ENCODE measurements at regions not wholly inside any gene's neighbourhood (a gene's known extent, or its start where the extent isn't known, plus 50 kb on each side); places are given as distances from the start of the nearest gene placed in this dataset.

GRCh38 chr2:71821856-71822255, 325.8 kb downstream of the CYP26B1 start:
- no peak for DNase-seq
- Mint-ChIP-seq H3K4me1 (no peaks in the 10 kb centered on the region), H3K9me3 (peaks cover 18% of the 10 kb centered on the region), H3K4me3 (no peak overlapping the region), H3K27ac (no peak overlapping the region), H3K36me3 (ENCODE audit: low read depth) (peaks cover 5% of the 10 kb centered on the region), H3K27me3 (ENCODE audit: low read depth, poor library complexity) (peaks cover 19% of the 10 kb centered on the region)
- TF ChIP-seq CTCF (IDR thresholded peaks at IDR 0.05) = no peak

GRCh38 chr2:71816815-71817214, 330.8 kb downstream of the CYP26B1 start:
- H3K27ac Mint-ChIP-seq = no peak overlapping the region
- no peak overlapping the region for H3K4me3 Mint-ChIP-seq
- DNase-seq = no peak
- H3K27me3 Mint-ChIP-seq (ENCODE audit: low read depth, poor library complexity) = peaks cover 30% of the 10 kb centered on the region
- H3K4me1 Mint-ChIP-seq = peaks cover 11% of the 10 kb centered on the region
- TF ChIP-seq CTCF (IDR thresholded peaks at IDR 0.05) = no peak
- H3K36me3 Mint-ChIP-seq (ENCODE audit: low read depth) = no peaks in the 10 kb centered on the region
- no peaks in the 10 kb centered on the region for H3K9me3 Mint-ChIP-seq

- Mint-ChIP-seq H3K4me3 (no peak overlapping the region), H3K9me3 (no peaks in the 10 kb centered on the region), H3K4me1 (peaks cover 11% of the 10 kb centered on the region), H3K27ac (no peak overlapping the region), H3K27me3 (ENCODE audit: low read depth, poor library complexity) (peaks cover 33% of the 10 kb centered on the region), H3K36me3 (ENCODE audit: low read depth) (no peaks in the 10 kb centered on the region)
- no peak for DNase-seq
- no peak for TF ChIP-seq CTCF (IDR thresholded peaks at IDR 0.05)
These were observed 331.8 kb downstream of the CYP26B1 start for GRCh38 chr2:71815701-71816474.

- no peak for DNase-seq
- Mint-ChIP-seq H3K4me3 (no peak overlapping the region), H3K4me1 (peaks cover 11% of the 10 kb centered on the region), H3K36me3 (ENCODE audit: low read depth) (no peaks in the 10 kb centered on the region), H3K9me3 (no peaks in the 10 kb centered on the region), H3K27ac (no peak overlapping the region), H3K27me3 (ENCODE audit: low read depth, poor library complexity) (peaks cover 39% of the 10 kb centered on the region)
- TF ChIP-seq CTCF (IDR thresholded peaks at IDR 0.05) = no peak
These were observed 332.8 kb downstream of the CYP26B1 start for GRCh38 chr2:71814885-71815284.

GRCh38 chr2:71813807-71814470, 333.7 kb downstream of the CYP26B1 start:
- Mint-ChIP-seq H3K27me3 (ENCODE audit: low read depth, poor library complexity) (peaks cover 45% of the 10 kb centered on the region), H3K9me3 (no peaks in the 10 kb centered on the region), H3K36me3 (ENCODE audit: low read depth) (no peaks in the 10 kb centered on the region), H3K4me3 (no peak overlapping the region), H3K4me1 (peaks cover 11% of the 10 kb centered on the region), H3K27ac (no peak overlapping the region)
- TF ChIP-seq CTCF (IDR thresholded peaks at IDR 0.05) = no peak
- no peak for DNase-seq

All from nephron progenitor cell (in vitro differentiated cells).